NCI-H2029 (cell line): ENCODE measurements at regions not wholly inside any gene's neighbourhood (a gene's known extent, or its start where the extent isn't known, plus 50 kb on each side); places are given as distances from the start of the nearest gene placed in this dataset.

Source experiments
- DNase-seq: peaks from one replicate; lab custom pipeline; 2025; lab: John Stamatoyannopoulos, UW

- DNase-seq: no peak
These were observed 505.9 kb downstream of the EIPR1 start for GRCh38 chr2:2871480-2872308.

GRCh38 chr2:2870106-2870505 lies 507.5 kb downstream of the EIPR1 start:
- no peak for DNase-seq

GRCh38 chr2:2869553-2869952 lies 508.1 kb downstream of the EIPR1 start:
- no peak for DNase-seq

- DNase-seq: no peak
These were observed 509.5 kb downstream of the EIPR1 start for GRCh38 chr2:2868085-2868484.

GRCh38 chr2:2867397-2867979 lies 510.1 kb downstream of the EIPR1 start:
- DNase-seq: no peak

GRCh38 chr2:2866459-2866858 lies 511.2 kb downstream of the EIPR1 start:
- no peak for DNase-seq

- DNase-seq: no peak
These were observed 515.2 kb downstream of the EIPR1 start for GRCh38 chr2:2862386-2862785.

GRCh38 chr2:2861666-2862240 lies 515.9 kb downstream of the EIPR1 start:
- DNase-seq: no peak

GRCh38 chr2:2860589-2861300 lies 516.9 kb downstream of the EIPR1 start:
- DNase-seq: no peak

- no peak for DNase-seq
These were observed 517.9 kb downstream of the EIPR1 start for GRCh38 chr2:2859732-2860131.

- DNase-seq: no peak
These were observed 518.5 kb downstream of the EIPR1 start for GRCh38 chr2:2859164-2859563.

GRCh38 chr2:2856723-2857415 lies 520.7 kb downstream of the EIPR1 start:
- DNase-seq: no peak

GRCh38 chr2:2855297-2855696 lies 522.3 kb downstream of the EIPR1 start:
- no peak for DNase-seq

GRCh38 chr2:2853346-2853745 lies 522.3 kb upstream of the MYT1L start:
- no peak for DNase-seq

- no peak for DNase-seq
These were observed 521.0 kb upstream of the MYT1L start for GRCh38 chr2:2851806-2852777.

GRCh38 chr2:2851316-2851715 lies 520.2 kb upstream of the MYT1L start:
- no peak for DNase-seq

GRCh38 chr2:2850859-2851258 lies 519.8 kb upstream of the MYT1L start:
- DNase-seq: no peak

- no peak for DNase-seq
These were observed 519.2 kb upstream of the MYT1L start for GRCh38 chr2:2850218-2850755.

GRCh38 chr2:2849464-2850217 lies 518.6 kb upstream of the MYT1L start:
- no peak for DNase-seq
